ENCODE measurements at regions not wholly inside any gene's neighbourhood (a gene's known extent, or its start where the extent isn't known, plus 50 kb on each side); places are given as distances from the start of the nearest gene placed in this dataset.

DNA sequence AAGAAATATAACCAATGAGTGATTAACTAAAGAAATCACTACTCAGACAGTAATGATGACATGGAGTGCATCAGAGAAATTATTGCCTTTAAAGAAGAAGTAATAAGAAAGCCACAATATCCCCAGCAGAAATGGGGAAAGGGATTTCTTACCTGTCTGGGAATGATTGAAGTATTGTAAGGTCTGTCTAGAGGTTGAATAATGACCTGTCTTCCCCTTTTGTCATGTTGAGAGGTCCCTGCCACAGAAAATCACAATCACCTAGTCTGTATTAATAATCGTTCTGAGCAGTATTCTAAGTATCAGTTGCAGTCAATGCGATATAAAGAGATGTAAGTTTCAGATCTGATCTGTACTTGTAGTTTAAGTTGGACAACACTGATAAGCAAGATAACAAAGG is 349.1 kb upstream of the TPK1 start:
- Histone ChIP-seq H4K91ac (replicated peaks; ENCODE audit: insufficient read length, low read length) (no peak overlapping the region), H3K23me2 (ENCODE audit: low read depth, low read length) (no peaks in the 10 kb centered on the region), H2BK120ac (replicated peaks; ENCODE audit: low read depth, low read length) (no peak overlapping the region), H3K18ac (ENCODE audit: extremely low read depth, low read length) (no peak overlapping the region), H3K36me3 (ENCODE audit: control insufficient read depth in 2 of 4, insufficient read depth in 4 of 4, low read length in 3 of 4) (no peaks in the 10 kb centered on the region), H3K23ac (ENCODE audit: insufficient read length) (no peak overlapping the region), H3K56ac (replicated peaks; ENCODE audit: insufficient read length, low read depth, low read length) (no peak overlapping the region), H2AK5ac (ENCODE audit: low read depth, low read length) (no peak overlapping the region), H3K4me1 (replicated peaks in 1 of 4; ENCODE audit: control insufficient read depth in 3 of 4, insufficient read depth in 4 of 4, low read length in 3 of 4) (no peaks in the 10 kb centered on the region), H3K4me2 (ENCODE audit: insufficient read depth in 1 of 2, low read depth in 2 of 2, low read length in 2 of 2) (no peak overlapping the region), H3K79me1 (ENCODE audit: low read depth, low read length) (no peaks in the 10 kb centered on the region), H2BK20ac (ENCODE audit: low read length) (no peak overlapping the region), H2AFZ (ENCODE audit: low read length) (no peak overlapping the region), H4K5ac (ENCODE audit: insufficient read length, low read depth, low read length) (no peak overlapping the region), H3K9ac (replicated peaks in 1 of 4; ENCODE audit: extremely low read depth in 1 of 4, low read depth in 3 of 4, low read length in 3 of 4) (no peak overlapping the region), H4K8ac (ENCODE audit: extremely low read depth, insufficient read depth, low read length) (no peak overlapping the region), H3K14ac (ENCODE audit: insufficient read length) (no peak overlapping the region), H3K79me2 (ENCODE audit: control insufficient read depth in 1 of 2, insufficient read depth in 2 of 2, low read length in 2 of 2) (no peaks in the 10 kb centered on the region), H2BK5ac (ENCODE audit: low read depth, low read length) (no peak overlapping the region), H4K20me1 (replicated peaks in 1 of 2; ENCODE audit: control insufficient read depth in 1 of 2, insufficient read depth in 2 of 2, low read length in 2 of 2) (no peaks in the 10 kb centered on the region), H2BK12ac (ENCODE audit: low read depth, low read length) (no peak overlapping the region), H3K27ac (ENCODE audit: low read depth, low read length) (no peak overlapping the region), H2BK15ac (ENCODE audit: low read length) (no peak overlapping the region), H3K9me3 (ENCODE audit: insufficient read depth in 2 of 2, low read depth in 1 of 2, low read length in 1 of 2) (no peaks in the 10 kb centered on the region), H3K4me3 (ENCODE audit: extremely low read depth in 1 of 4, insufficient read depth in 2 of 4, low read depth in 3 of 4, low read length in 4 of 4) (no peak overlapping the region), H3K4ac (replicated peaks; ENCODE audit: insufficient read length, low read depth, low read length) (no peak overlapping the region), H3K27me3 (replicated peaks in 1 of 4; ENCODE audit: control insufficient read depth in 3 of 4, extremely low read depth in 1 of 4, insufficient read depth in 3 of 4, low read length in 3 of 4) (no peaks in the 10 kb centered on the region)
- TF ChIP-seq, protein P1, sequence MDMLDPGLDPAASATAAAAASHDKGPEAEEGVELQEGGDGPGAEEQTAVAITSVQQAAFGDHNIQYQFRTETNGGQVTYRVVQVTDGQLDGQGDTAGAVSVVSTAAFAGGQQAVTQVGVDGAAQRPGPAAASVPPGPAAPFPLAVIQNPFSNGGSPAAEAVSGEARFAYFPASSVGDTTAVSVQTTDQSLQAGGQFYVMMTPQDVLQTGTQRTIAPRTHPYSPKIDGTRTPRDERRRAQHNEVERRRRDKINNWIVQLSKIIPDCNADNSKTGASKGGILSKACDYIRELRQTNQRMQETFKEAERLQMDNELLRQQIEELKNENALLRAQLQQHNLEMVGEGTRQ (IDR thresholded peaks at IDR 0.05; ENCODE audit: low read length): no peak
- TF ChIP-seq BACH1 (IDR thresholded peaks at IDR 0.05; ENCODE audit: low read length): no peak
- ChIA-PET POLR2A (ENCODE audit: partially characterized antibody) (no interaction called here), CTCF (ENCODE audit: partially characterized antibody) (no interaction called here)
- DNase-seq (ENCODE audit: low read depth in 1 of 2, low spot score in 2 of 2) (no peak), FAIRE-seq (no peak)
- 88% methylated on average over 2 of the region's 2 CpGs; no CpG with 5 or more reads in 1 of the 2 experiments for WGBS, 2 experiments (ENCODE audit: extremely low coverage in 1 of 2, insufficient coverage in 1 of 2, insufficient read length in 1 of 2, insufficient replicate concordance in 2 of 2, low coverage in 1 of 2, low lambda C conversion rate in 2 of 2, missing lambda C conversion rate in 1 of 2)
